GM23338 (cell line): ENCODE measurements at regions not wholly inside any gene's neighbourhood (a gene's known extent, or its start where the extent isn't known, plus 50 kb on each side); places are given as distances from the start of the nearest gene placed in this dataset.

Experiments
- CTCF ChIP-seq, 2 experiments: fragments of 200-600 bp in 1 of 2; sonication (generic) in 1 of 2; conservative IDR thresholded peaks; 2 replicates each; pipeline versions ENCODE4 v1.5.1 to v1.6.1; 2016 to 2017; ENCODE audit warnings: antibody characterized with exemption in 2 of 2, low read depth in 2 of 2, mild to moderate bottlenecking in 2 of 2, moderate library complexity in 1 of 2
- POLR2AphosphoS5 ChIP-seq: IDR thresholded peaks from 2 replicates; pipeline ENCODE4 v1.6.1; 2016; ENCODE audit warnings: antibody characterized with exemption, low read depth
- REST ChIP-seq: IDR thresholded peaks from one replicate; pipeline ENCODE4 v1.6.1; 2018; ENCODE audit warnings: antibody characterized with exemption; ENCODE audit not compliant: unreplicated experiment
- ZNF331 ChIP-seq: fragments of 250-450 bp; sonication (Bioruptor Pico); IDR thresholded peaks from 2 replicates; pipeline ENCODE4 v1.5.0; 2020; ENCODE audit warnings: low read depth, mild to moderate bottlenecking, moderate library complexity
- ZNF462 ChIP-seq: fragments of 250-450 bp; sonication (Bioruptor Pico); IDR thresholded peaks from 2 replicates; pipeline ENCODE4 v1.5.0; 2020; ENCODE audit warnings: mild to moderate bottlenecking, moderate library complexity

- no peak for TF ChIP-seq ZNF462
- TF ChIP-seq CTCF (conservative IDR thresholded peaks at IDR 0.05; ENCODE audit: low read depth in 2 of 2): no peak
- TF ChIP-seq POLR2AphosphoS5: no peak
- TF ChIP-seq REST: no peak
- no peak for TF ChIP-seq ZNF331 (CRISPR knock-in tag)
Measured at GRCh38 chr12:114744285-114744684, 60.3 kb upstream of the TBX3 start.
